Thymus (tissue), 11 donors: ENCODE measurements at regions not wholly inside any gene's neighbourhood (a gene's known extent, or its start where the extent isn't known, plus 50 kb on each side); places are given as distances from the start of the nearest gene placed in this dataset.

Experiments
- DNase-seq, 9 donors: peaks; one replicate each; pipeline ENCODE4 v3.0.0-alpha.2; 2013; ENCODE audit warnings: low spot score in 9 of 9, low read depth in 6 of 9, missing footprints in 1 of 9
- H3K27ac ChIP-seq, 2 donors: one replicate each; pipeline ENCODE4 v1.5.1; 2013; ENCODE audit warnings: control low read depth in 1 of 2, low read depth in 1 of 2, low read length in 1 of 2, mild to moderate bottlenecking in 1 of 2, moderate library complexity in 1 of 2
- H3K27me3 ChIP-seq, 2 donors: one replicate each; pipeline ENCODE4 v1.5.1; 2013; ENCODE audit warnings: low read length in 1 of 2; ENCODE audit not compliant: control insufficient read depth in 2 of 2, insufficient read depth in 1 of 2
- H3K36me3 ChIP-seq, 2 donors: one replicate each; pipeline ENCODE4 v1.5.1; 2013; ENCODE audit warnings: low read length in 1 of 2, mild to moderate bottlenecking in 1 of 2, moderate library complexity in 1 of 2; ENCODE audit not compliant: control insufficient read depth in 2 of 2, insufficient read depth in 2 of 2
- H3K4me1 ChIP-seq, 2 donors: one replicate each; pipeline ENCODE4 v1.5.1; 2013; ENCODE audit warnings: low read length in 2 of 2; ENCODE audit not compliant: control insufficient read depth in 2 of 2, insufficient read depth in 2 of 2
- H3K4me3 ChIP-seq, 2 donors: one replicate each; pipeline ENCODE4 v1.5.1; 2013; ENCODE audit warnings: low read length in 2 of 2, control low read depth in 1 of 2, mild to moderate bottlenecking in 1 of 2
- H3K9me3 ChIP-seq, 2 donors: one replicate each; pipeline ENCODE4 v1.5.1; 2013; ENCODE audit warnings: low read length in 1 of 2, mild to moderate bottlenecking in 1 of 2; ENCODE audit not compliant: control insufficient read depth in 2 of 2, insufficient read depth in 1 of 2
- WGBS: extraction: QIAGEN DNeasy Blood & Tissue Kit; methylation state at CpG from one replicate; pipeline ENCODE4 v1.1.7; 2013; 5-methylcytosine and 5-hydroxymethylcytosine counted together
- donor health status: healthy.

- no peak overlapping the region for H3K27ac ChIP-seq
- H3K9me3 ChIP-seq, result peaks cover 0 to 13% of the 10 kb centered on the region in 2 donors
Measured at GRCh38 chr10:90975096-90975495, 54.2 kb upstream of the ANKRD1 start.

GRCh38 chr10:90977162-90977854, 56.4 kb upstream of the ANKRD1 start:
- 94% methylated on average over 3 of the region's 3 CpGs for WGBS
- H3K27me3 ChIP-seq, result no peaks in the 10 kb centered on the region
- no peak overlapping the region for H3K4me3 ChIP-seq
- no peaks in the 10 kb centered on the region for H3K36me3 ChIP-seq
- H3K4me1 ChIP-seq, result peaks cover 17 to 29% of the 10 kb centered on the region in 2 donors
- peaks cover 0 to 9% of the 10 kb centered on the region in 2 donors for H3K9me3 ChIP-seq
- DNase-seq, result no peak
- peak overlapping the region in 1 of 2 donors; percentile 10 for H3K27ac ChIP-seq

More at GRCh38 chr10:90975096-90975495, 54.2 kb upstream of the ANKRD1 start:
- Histone ChIP-seq H3K4me1 (peaks cover 17 to 29% of the 10 kb centered on the region in 2 donors), H3K27me3 (no peaks in the 10 kb centered on the region), H3K36me3 (no peaks in the 10 kb centered on the region), H3K4me3 (no peak overlapping the region)
- 94% methylated on average over 1 of the region's 1 CpG for WGBS
- DNase-seq, result no peak

GRCh38 chr10:90977855-90978486, 57.1 kb upstream of the ANKRD1 start:
- no peak for DNase-seq
- Histone ChIP-seq H3K27ac (peak overlapping the region in 1 of 2 donors; percentile 10), H3K4me1 (peaks cover 22 to 36% of the 10 kb centered on the region in 2 donors), H3K9me3 (peaks cover 0 to 9% of the 10 kb centered on the region in 2 donors), H3K27me3 (no peaks in the 10 kb centered on the region), H3K36me3 (peaks cover 0 to 4% of the 10 kb centered on the region in 2 donors), H3K4me3 (no peak overlapping the region)
- 31% methylated on average over 3 of the region's 3 CpGs for WGBS

GRCh38 chr10:90982406-90983008, 61.6 kb upstream of the ANKRD1 start:
- Histone ChIP-seq H3K4me3 (no peak overlapping the region), H3K9me3 (no peaks in the 10 kb centered on the region), H3K4me1 (peaks cover 58 to 68% of the 10 kb centered on the region in 2 donors), H3K36me3 (peaks cover 0 to 7% of the 10 kb centered on the region in 2 donors), H3K27me3 (no peaks in the 10 kb centered on the region), H3K27ac (peak overlapping the region; percentile 10 to 94)
- DNase-seq, result no peak
- 92% methylated on average over 10 of the region's 10 CpGs for WGBS

GRCh38 chr10:90983914-90984549, 63.1 kb upstream of the ANKRD1 start:
- Histone ChIP-seq H3K9me3 (no peaks in the 10 kb centered on the region), H3K36me3 (peaks cover 0 to 7% of the 10 kb centered on the region in 2 donors), H3K27me3 (no peaks in the 10 kb centered on the region), H3K4me3 (peak overlapping the region in 1 of 2 donors; percentile 2), H3K4me1 (peaks cover 59 to 68% of the 10 kb centered on the region in 2 donors), H3K27ac (peak overlapping the region; percentile 80 to 94)
- WGBS, result 5% methylated on average over 6 of the region's 6 CpGs
- peak; percentile 72 to 95 (median 84) for DNase-seq

DNA sequence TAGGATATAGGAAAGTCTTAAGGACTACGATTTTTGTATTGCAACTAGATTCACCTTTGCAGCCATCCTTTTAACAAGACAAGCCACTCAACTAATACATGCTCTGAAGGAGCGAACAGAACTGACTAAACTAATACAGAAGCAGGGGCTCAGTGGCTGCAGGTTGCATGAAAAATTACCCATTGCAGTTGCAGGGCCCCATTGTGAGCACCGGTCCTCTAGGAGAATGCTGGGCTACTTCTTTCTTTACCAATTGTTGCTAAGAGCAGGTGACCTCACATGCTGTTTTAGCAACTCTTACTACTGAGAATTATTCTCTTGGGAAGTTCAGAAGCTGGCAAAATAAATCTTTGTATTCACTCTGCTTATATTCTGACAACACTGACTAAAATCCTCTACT, 64.0 kb upstream of the ANKRD1 start:
- WGBS, result 80% methylated on average over 3 of the region's 3 CpGs
- Histone ChIP-seq H3K36me3 (peaks cover 0 to 7% of the 10 kb centered on the region in 2 donors), H3K4me3 (no peak overlapping the region), H3K27ac (peak overlapping the region; percentile 81 to 94), H3K4me1 (peaks cover 58 to 71% of the 10 kb centered on the region in 2 donors), H3K9me3 (no peaks in the 10 kb centered on the region), H3K27me3 (no peaks in the 10 kb centered on the region)
- DNase-seq, result peak in 1 of 9 donors; percentile 29

DNA sequence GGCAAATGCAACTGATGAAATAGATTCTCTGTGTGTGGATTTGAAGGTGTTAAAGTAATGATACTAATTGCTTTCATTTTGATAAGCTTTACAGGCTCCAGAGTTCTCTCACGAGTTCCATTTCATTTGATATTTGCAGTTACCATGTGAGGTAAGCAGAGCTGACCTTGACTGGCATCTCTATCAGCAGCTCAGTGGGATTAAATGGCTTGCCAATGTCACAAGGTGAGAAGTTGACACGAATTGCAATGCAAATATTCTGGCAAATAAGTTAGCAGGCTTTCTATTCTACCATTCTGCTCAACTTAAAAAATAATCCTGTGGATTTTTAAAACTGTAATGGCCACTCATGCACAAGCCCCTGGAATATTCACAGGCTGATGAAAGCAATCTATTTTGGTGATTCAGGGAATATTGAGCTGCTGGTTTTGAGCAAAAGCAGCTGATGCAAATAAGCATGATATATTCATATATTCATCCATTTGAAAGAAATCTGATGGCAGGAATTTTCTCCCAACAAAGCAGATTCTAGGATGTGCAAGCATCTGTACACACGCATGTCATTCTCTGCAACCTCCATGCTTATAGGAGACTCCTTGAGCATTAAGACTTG, 64.5 kb upstream of the ANKRD1 start:
- WGBS, result 67% methylated on average over 3 of the region's 3 CpGs
- no peak for DNase-seq
- H3K36me3 ChIP-seq, result peaks cover 0 to 7% of the 10 kb centered on the region in 2 donors

GRCh38 chr10:90986136-90986760, 65.4 kb upstream of the ANKRD1 start:
- peak in 1 of 9 donors; percentile 32 for DNase-seq
- 94% methylated on average over 2 of the region's 2 CpGs for WGBS
- H3K9me3 ChIP-seq, result no peaks in the 10 kb centered on the region
- H3K27ac ChIP-seq, result peak overlapping the region in 1 of 2 donors; percentile 94
- H3K4me1 ChIP-seq, result peaks cover 58 to 71% of the 10 kb centered on the region in 2 donors
- no peaks in the 10 kb centered on the region for H3K27me3 ChIP-seq
- no peak overlapping the region for H3K4me3 ChIP-seq
- H3K36me3 ChIP-seq, result peaks cover 0 to 7% of the 10 kb centered on the region in 2 donors

More for the DNA sequence above, 64.5 kb upstream of the ANKRD1 start:
- no peaks in the 10 kb centered on the region for H3K9me3 ChIP-seq
- H3K27me3 ChIP-seq, result no peaks in the 10 kb centered on the region
- H3K4me3 ChIP-seq, result no peak overlapping the region
- peaks cover 58 to 71% of the 10 kb centered on the region in 2 donors for H3K4me1 ChIP-seq
- peak overlapping the region; percentile 60 to 94 for H3K27ac ChIP-seq
